Tibial artery (tissue), 4 donors: ENCODE measurements at regions not wholly inside any gene's neighbourhood (a gene's known extent, or its start where the extent isn't known, plus 50 kb on each side); places are given as distances from the start of the nearest gene placed in this dataset.

Experiments
- DNase-seq, 2 donors: peaks; one replicate each; pipeline ENCODE4 v3.0.0-alpha.2; 2019
- H3K27ac ChIP-seq, 2 donors: fragments of 200-600 bp; sonication (generic) in 1 of 2; 1 replicate in 1 of 2; 2 replicates in 1 of 2; pipeline ENCODE4 v1.5.1; 2018 to 2019; ENCODE audit warnings: mild to moderate bottlenecking in 1 of 2
- H3K27me3 ChIP-seq, 2 donors: fragments of 200-600 bp; sonication (generic) in 1 of 2; one replicate each; pipeline versions ENCODE4 v1.5.1 to v1.6.0; 2016 to 2019
- H3K36me3 ChIP-seq, 3 donors: fragments of 200-600 bp; sonication (generic) in 2 of 3; one replicate each; pipeline ENCODE4 v1.5.1; 2016 to 2019; ENCODE audit warnings: mild to moderate bottlenecking in 2 of 3
- H3K4me1 ChIP-seq, 4 donors: fragments of 200-600 bp; sonication (generic) in 2 of 4; 1 replicate in 3 of 4; 2 replicates in 1 of 4; pipeline ENCODE4 v1.5.1; 2016 to 2019
- H3K4me3 ChIP-seq, 2 donors: fragments of 200-600 bp; sonication (generic) in 1 of 2; 1 replicate in 1 of 2; 2 replicates in 1 of 2; pipeline ENCODE4 v1.5.1; 2018 to 2019; ENCODE audit warnings: mild to moderate bottlenecking in 2 of 2
- H3K9me3 ChIP-seq, 3 donors: fragments of 200-600 bp; sonication (generic) in 1 of 3; one replicate each; pipeline ENCODE4 v1.5.1; 2016 to 2019
- intact Hi-C: fragments of 100-400 bp; cut with DNase I; formaldehyde crosslinking; loops from one replicate; pipeline ENCODE4 v1.15.0; 2023; ENCODE audit warnings: low total_unique reads
- TF ChIP-seq, protein P1 (sequence below), 2 experiments: fragments of 200-600 bp in 1 of 2; fragments of 450-650 bp in 1 of 2; IDR thresholded peaks; one replicate each; pipeline ENCODE4 v1.5.1; 2017 to 2019; ENCODE audit warnings: antibody characterized with exemption in 2 of 2, mild to moderate bottlenecking in 1 of 2, moderate library complexity in 1 of 2

DNA sequence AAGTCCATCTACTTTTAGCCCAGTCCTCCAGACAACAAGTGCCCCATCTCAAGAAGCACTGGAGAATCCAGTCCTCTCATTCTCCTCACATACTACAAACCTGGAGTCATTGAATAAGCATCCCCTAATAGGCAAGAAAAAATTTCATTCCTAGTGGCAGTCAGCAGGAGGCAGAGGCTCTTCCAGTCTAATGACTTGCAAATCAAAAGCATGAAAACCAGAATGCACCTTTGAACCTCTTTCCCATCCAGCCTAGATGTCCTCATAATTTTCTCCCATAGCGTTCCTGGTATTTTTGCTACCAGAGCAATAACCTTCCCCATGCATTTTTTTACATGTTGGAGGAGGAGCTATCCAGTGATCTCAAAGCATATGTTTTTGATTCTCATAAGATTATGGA is 252.6 kb downstream of the TTC32 start:
- TF ChIP-seq, protein P1, sequence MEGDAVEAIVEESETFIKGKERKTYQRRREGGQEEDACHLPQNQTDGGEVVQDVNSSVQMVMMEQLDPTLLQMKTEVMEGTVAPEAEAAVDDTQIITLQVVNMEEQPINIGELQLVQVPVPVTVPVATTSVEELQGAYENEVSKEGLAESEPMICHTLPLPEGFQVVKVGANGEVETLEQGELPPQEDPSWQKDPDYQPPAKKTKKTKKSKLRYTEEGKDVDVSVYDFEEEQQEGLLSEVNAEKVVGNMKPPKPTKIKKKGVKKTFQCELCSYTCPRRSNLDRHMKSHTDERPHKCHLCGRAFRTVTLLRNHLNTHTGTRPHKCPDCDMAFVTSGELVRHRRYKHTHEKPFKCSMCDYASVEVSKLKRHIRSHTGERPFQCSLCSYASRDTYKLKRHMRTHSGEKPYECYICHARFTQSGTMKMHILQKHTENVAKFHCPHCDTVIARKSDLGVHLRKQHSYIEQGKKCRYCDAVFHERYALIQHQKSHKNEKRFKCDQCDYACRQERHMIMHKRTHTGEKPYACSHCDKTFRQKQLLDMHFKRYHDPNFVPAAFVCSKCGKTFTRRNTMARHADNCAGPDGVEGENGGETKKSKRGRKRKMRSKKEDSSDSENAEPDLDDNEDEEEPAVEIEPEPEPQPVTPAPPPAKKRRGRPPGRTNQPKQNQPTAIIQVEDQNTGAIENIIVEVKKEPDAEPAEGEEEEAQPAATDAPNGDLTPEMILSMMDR (IDR thresholded peaks at IDR 0.05), result no peak
- Histone ChIP-seq H3K27ac (no peak overlapping the region), H3K36me3 (no peaks in the 10 kb centered on the region), H3K4me3 (no peak overlapping the region), H3K27me3 (no peaks in the 10 kb centered on the region), H3K9me3 (peaks cover 0 to 7% (median 0%) of the 10 kb centered on the region in 3 donors), H3K4me1 (peaks cover 0 to 10% (median 0%) of the 10 kb centered on the region in 4 donors)
- no peak for DNase-seq
- intact Hi-C loops, result no loop called here

DNA sequence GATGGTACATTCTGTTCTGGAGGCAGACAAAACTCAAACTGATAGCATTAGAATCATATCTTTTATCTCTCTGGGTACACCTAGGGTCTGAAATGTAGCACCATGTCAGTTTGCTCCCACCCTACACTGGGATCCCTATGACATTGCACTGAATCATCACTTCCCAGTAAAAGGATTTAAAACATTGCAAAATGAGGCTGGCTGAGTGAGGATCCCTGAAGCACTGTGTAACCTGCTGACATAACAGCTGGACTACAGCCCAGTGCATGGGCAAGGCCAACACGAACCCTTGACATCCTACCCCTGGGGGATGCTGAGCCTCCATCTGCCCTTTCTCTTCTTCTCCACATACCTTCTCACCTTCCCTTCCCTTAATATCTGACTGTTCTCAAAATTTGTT is 253.2 kb downstream of the TTC32 start:
- no peaks in the 10 kb centered on the region for H3K27me3 ChIP-seq
- intact Hi-C loops, result no loop called here
- DNase-seq, result peak in 1 of 2 donors; percentile 72
- H3K27ac ChIP-seq, result no peak overlapping the region
- H3K36me3 ChIP-seq, result no peaks in the 10 kb centered on the region
- TF ChIP-seq, protein P1 (IDR thresholded peaks at IDR 0.05), result no peak
- H3K9me3 ChIP-seq, result peaks cover 0 to 7% (median 0%) of the 10 kb centered on the region in 3 donors
- no peak overlapping the region for H3K4me3 ChIP-seq
- peaks cover 0 to 10% (median 0%) of the 10 kb centered on the region in 4 donors for H3K4me1 ChIP-seq

DNA sequence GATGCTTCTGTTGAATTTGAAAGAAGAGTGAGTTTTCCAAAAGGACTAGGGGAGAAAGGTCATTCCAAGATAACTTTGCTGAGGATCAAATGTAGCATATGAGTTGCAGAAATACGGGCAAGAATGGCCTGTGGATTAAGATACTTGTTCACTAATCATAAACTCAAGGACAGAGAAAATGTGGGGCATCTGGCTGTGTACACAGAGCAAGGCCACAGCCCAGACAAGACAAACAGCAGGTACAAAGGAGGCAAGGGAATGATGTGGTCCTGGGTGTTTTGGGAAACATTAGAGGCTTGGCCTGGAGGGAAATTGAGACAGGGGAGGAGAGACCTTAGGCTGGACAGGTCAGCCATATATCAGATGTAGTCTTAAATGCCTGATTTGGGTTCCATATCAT is 254.8 kb downstream of the TTC32 start:
- TF ChIP-seq, protein P1 (IDR thresholded peaks at IDR 0.05), result no peak

DNA sequence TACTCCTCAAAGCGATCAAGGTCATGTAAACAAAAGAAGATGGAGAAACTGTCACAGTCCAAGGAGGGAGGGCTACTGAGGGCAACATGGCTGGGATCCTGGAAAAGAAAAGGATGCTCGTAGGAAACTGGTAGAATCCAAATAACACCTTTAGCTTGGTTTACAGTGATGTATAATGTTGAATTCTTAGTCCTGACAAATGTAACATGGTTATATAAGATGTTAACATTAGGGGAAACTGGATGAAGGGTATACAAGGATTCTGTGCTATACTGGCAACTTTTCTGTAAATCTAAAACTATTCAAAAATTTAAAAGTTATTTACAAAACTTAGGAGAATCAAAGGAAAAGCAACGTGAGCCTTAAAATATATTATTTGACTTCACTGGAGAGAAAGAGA is 257.0 kb downstream of the TTC32 start:
- TF ChIP-seq, protein P1 (IDR thresholded peaks at IDR 0.05), result no peak
- Histone ChIP-seq H3K27ac (no peak overlapping the region), H3K36me3 (no peaks in the 10 kb centered on the region), H3K4me3 (no peak overlapping the region), H3K27me3 (no peaks in the 10 kb centered on the region), H3K4me1 (peaks cover 0 to 6% (median 0%) of the 10 kb centered on the region in 4 donors), H3K9me3 (peaks cover 0 to 7% (median 0%) of the 10 kb centered on the region in 3 donors)
- no peak for DNase-seq
- intact Hi-C loops, result loop anchor here (5.0 kb wide), 1 partner anchor 767 kb away; no protein-coding TSS in a partner anchor

More for the DNA sequence above, 254.8 kb downstream of the TTC32 start:
- H3K27me3 ChIP-seq, result no peaks in the 10 kb centered on the region
- peaks cover 0 to 10% (median 0%) of the 10 kb centered on the region in 4 donors for H3K4me1 ChIP-seq
- no peak overlapping the region for H3K27ac ChIP-seq
- no peak for DNase-seq
- H3K36me3 ChIP-seq, result no peaks in the 10 kb centered on the region
- no peak overlapping the region for H3K4me3 ChIP-seq
- peaks cover 0 to 7% (median 0%) of the 10 kb centered on the region in 3 donors for H3K9me3 ChIP-seq
- intact Hi-C loops, result no loop called here

DNA sequence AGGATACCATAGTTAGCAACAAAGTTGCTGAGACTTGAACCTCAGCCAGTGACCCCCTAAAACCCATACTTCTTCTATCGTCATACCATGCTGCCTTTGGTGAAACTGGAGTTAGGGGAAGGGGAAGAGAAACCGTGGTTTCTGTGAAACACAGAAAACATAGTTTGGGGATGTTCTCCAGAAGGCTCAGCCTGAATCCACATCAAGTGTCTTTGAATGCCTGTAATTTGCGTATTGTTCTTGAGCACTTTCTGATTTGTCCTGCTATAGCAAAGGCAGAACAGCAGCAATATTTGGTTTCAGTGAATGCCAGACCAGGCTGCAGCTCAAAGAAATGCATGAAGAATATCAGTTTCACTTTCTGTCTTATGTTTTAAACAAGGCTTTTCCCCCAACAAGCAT is 258.7 kb downstream of the TTC32 start:
- Histone ChIP-seq H3K27ac (no peak overlapping the region), H3K9me3 (peaks cover 0 to 7% (median 0%) of the 10 kb centered on the region in 3 donors), H3K27me3 (no peaks in the 10 kb centered on the region), H3K4me1 (no peaks in the 10 kb centered on the region), H3K4me3 (no peak overlapping the region), H3K36me3 (no peaks in the 10 kb centered on the region)
- no peak for DNase-seq
- intact Hi-C loops, result loop anchor here (5.0 kb wide), 1 partner anchor 766 kb away; no protein-coding TSS in a partner anchor
- TF ChIP-seq, protein P1 (IDR thresholded peaks at IDR 0.05), result no peak

DNA sequence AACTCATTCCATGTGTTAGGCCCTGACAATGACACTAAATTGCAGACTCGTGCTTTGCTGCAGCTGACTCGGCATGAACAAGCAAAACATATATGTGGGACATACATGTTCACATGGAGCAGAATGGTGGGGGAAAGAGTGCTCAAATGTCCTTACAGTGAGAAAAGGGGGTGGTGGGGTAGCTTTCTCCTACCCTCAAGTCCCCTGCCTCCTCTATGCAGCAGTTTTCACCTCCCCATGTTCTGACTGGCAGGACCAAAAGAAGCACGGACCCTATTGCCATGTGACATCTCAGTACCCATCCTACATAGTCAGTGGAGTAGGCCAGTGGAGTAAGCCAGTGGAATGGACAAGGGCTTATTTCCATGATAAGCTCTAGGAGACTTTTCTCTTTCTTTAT is 259.3 kb downstream of the TTC32 start:
- H3K36me3 ChIP-seq, result no peaks in the 10 kb centered on the region
- DNase-seq, result no peak
- H3K27me3 ChIP-seq, result no peaks in the 10 kb centered on the region
- no peak overlapping the region for H3K4me3 ChIP-seq
- TF ChIP-seq, protein P1 (IDR thresholded peaks at IDR 0.05), result no peak
- H3K27ac ChIP-seq, result no peak overlapping the region
- intact Hi-C loops, result loop anchor here (5.0 kb wide), 1 partner anchor 765 kb away; no protein-coding TSS in a partner anchor
- peaks cover 0 to 7% (median 0%) of the 10 kb centered on the region in 3 donors for H3K9me3 ChIP-seq
- no peaks in the 10 kb centered on the region for H3K4me1 ChIP-seq
